Sigmoid colon (tissue), 6 donors: ENCODE measurements at regions not wholly inside any gene's neighbourhood (a gene's known extent, or its start where the extent isn't known, plus 50 kb on each side); places are given as distances from the start of the nearest gene placed in this dataset.

ENCODE experiments used
- DNase-seq: peaks from one replicate; pipeline ENCODE4 v3.0.0-alpha.2; 2019
- H3K27ac ChIP-seq, 4 donors: fragments of 200-600 bp; sonication (generic); one replicate each; pipeline ENCODE4 v1.5.1; 2016 to 2019; ENCODE audit warnings: mild to moderate bottlenecking in 1 of 4
- H3K27me3 ChIP-seq, 3 donors: fragments of 200-600 bp; sonication (generic); one replicate each; pipeline ENCODE4 v1.5.1; 2019; ENCODE audit warnings: mild to moderate bottlenecking in 1 of 3
- H3K36me3 ChIP-seq, 4 donors: fragments of 200-600 bp; sonication (generic); one replicate each; pipeline ENCODE4 v1.5.1; 2016 to 2019
- H3K4me1 ChIP-seq, 4 donors: fragments of 200-600 bp; sonication (generic); one replicate each; pipeline ENCODE4 v1.5.1; 2017 to 2019
- H3K4me3 ChIP-seq, 4 donors: fragments of 200-600 bp; sonication (generic); one replicate each; pipeline ENCODE4 v1.5.1; 2017 to 2019; ENCODE audit warnings: mild to moderate bottlenecking in 2 of 4, moderate library complexity in 1 of 4
- H3K9me3 ChIP-seq, 4 donors: fragments of 200-600 bp in 3 of 4; sonication (generic) in 3 of 4; one replicate each; pipeline versions ENCODE4 v1.5.1 to v1.6.1; 2013 to 2019
- CTCF ChIP-seq, 4 experiments: fragments of 450-650 bp in 3 of 4; fragments of 200-600 bp in 1 of 4; IDR thresholded peaks; one replicate each; pipeline ENCODE4 v1.5.1; 2016 to 2019; ENCODE audit warnings: antibody characterized with exemption in 4 of 4, mild to moderate bottlenecking in 3 of 4, moderate library complexity in 2 of 4
- EP300 ChIP-seq, 4 donors: sonication (generic); formaldehyde crosslinking; IDR thresholded peaks; one replicate each; pipeline ENCODE4 v1.6.1; 2017; ENCODE audit warnings: antibody characterized with exemption in 4 of 4
- POLR2A ChIP-seq, 2 donors: fragments of 450-650 bp; IDR thresholded peaks; one replicate each; pipeline ENCODE4 v1.6.1; 2016; ENCODE audit warnings: antibody characterized with exemption in 2 of 2, mild to moderate bottlenecking in 2 of 2, moderate library complexity in 2 of 2
- POLR2AphosphoS5 ChIP-seq, 4 donors: sonication (generic); formaldehyde crosslinking; IDR thresholded peaks; one replicate each; pipeline ENCODE4 v1.6.1; 2017; ENCODE audit warnings: antibody characterized with exemption in 4 of 4
- WGBS, 2 donors: extraction: QIAGEN DNeasy Blood & Tissue Kit; methylation state at CpG; one replicate each; pipeline ENCODE4 v1.1.7; 2013; 5-methylcytosine and 5-hydroxymethylcytosine counted together
- intact Hi-C: fragments of 100-400 bp; cut with DNase I; formaldehyde crosslinking; loops from one replicate; pipeline ENCODE4 v1.15.1; 2023
- small RNA-seq, 3 donors: library from RNA; depleted of rRNA; stranded (forward); fragments of <200 nt; gene quantifications; one replicate each; pipeline ENCODE3, GENCODE V24; 2016
- donor health status: healthy with polysubstance abuse.
- donor health status: healthy.

GRCh38 chr16:51210087-51210486 lies 59.0 kb upstream of the SALL1 start:
- no peaks in the 10 kb centered on the region for H3K9me3 ChIP-seq
- no peak overlapping the region for H3K27ac ChIP-seq
- WGBS, 2 donors, result 60 to 73% methylated on average over 2 of the region's 2 CpGs
- TF ChIP-seq EP300 (IDR thresholded peaks at IDR 0.05) (no peak), CTCF (IDR thresholded peaks at IDR 0.05) (no peak), POLR2A (IDR thresholded peaks at IDR 0.05) (no peak), POLR2AphosphoS5 (IDR thresholded peaks at IDR 0.05) (no peak)
- no peak overlapping the region for H3K4me3 ChIP-seq
- DNase-seq, result no peak
- no peaks in the 10 kb centered on the region for H3K4me1 ChIP-seq
- H3K27me3 ChIP-seq, result no peaks in the 10 kb centered on the region
- H3K36me3 ChIP-seq, result no peaks in the 10 kb centered on the region
- intact Hi-C loops, result no loop called here

GRCh38 chr16:51201604-51202003 lies 50.5 kb upstream of the SALL1 start:
- Histone ChIP-seq H3K27me3 (no peaks in the 10 kb centered on the region), H3K4me1 (no peaks in the 10 kb centered on the region), H3K4me3 (no peak overlapping the region), H3K9me3 (peaks cover 0 to 4% (median 0%) of the 10 kb centered on the region in 4 donors), H3K36me3 (no peaks in the 10 kb centered on the region), H3K27ac (no peak overlapping the region)
- DNase-seq, result no peak
- intact Hi-C loops, result no loop called here
- no peak for TF ChIP-seq EP300 (IDR thresholded peaks at IDR 0.05)
- TF ChIP-seq POLR2AphosphoS5 (IDR thresholded peaks at IDR 0.05), result no peak
- no peak for TF ChIP-seq CTCF (IDR thresholded peaks at IDR 0.05)
- no peak for TF ChIP-seq POLR2A (IDR thresholded peaks at IDR 0.05)

Small RNA genes in the stretch of these regions (small RNA-seq; reads per million reads assigned to genes)
- gene AC137527.1, result 0 reads per million in 3 donors
